GM11168 (cell line): ENCODE measurements at regions not wholly inside any gene's neighbourhood (a gene's known extent, or its start where the extent isn't known, plus 50 kb on each side); places are given as distances from the start of the nearest gene placed in this dataset.
"Not testable (repeated sequence)": the region's sequence is repeated elsewhere in the genome, so short reads cannot be mapped to it uniquely, and the experiment has no call there.

ENCODE experiments used
- in situ Hi-C: fragments of 300-500 bp; cut with MboI; formaldehyde crosslinking; loops from one replicate; pipeline ENCODE4 v1.12.0; 2022; ENCODE audit warnings: low sequenced_read_pairs; ENCODE audit not compliant: unreplicated experiment

DNA sequence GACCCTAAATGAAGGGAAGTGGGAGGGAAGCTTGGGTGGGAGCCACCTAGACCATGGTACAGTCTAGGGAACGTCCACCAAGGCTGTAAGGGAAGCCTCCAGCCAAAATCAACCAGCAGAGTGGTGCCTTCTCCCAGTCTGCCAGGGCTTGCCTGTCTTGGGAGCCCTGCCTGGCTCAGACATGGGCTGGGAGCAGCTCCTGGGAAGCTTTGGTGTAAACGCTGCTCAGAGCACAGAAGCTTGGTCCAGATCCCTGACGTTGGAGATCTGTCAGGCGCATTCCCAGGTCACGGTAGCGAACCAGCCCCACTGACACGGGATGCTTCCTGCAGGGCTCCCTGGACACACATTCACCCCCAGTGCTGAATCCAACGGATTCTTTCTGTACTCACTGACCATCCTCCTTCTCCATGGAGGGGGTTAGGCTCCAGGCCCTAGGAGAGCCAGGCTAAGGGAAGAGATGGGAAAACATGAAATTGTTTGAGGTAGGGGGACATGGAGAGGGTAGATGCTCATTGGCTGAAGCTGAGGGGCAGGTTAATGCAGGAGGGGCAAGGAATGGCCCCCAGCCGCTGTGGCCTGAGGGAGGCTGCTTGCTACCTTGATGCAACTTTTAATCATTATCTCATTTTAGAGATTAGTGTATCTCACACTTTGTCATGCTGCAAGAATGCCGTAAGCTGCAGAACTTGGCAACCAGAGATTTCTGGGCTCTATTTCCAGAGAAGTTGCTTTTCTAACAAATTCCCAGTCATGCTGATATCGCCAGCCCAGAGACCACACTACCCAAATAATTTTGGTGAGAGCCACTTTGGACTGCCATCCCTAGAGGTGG is 195.8 kb downstream of the UQCRFS1 start:
- in situ Hi-C loops: no loop called here

DNA sequence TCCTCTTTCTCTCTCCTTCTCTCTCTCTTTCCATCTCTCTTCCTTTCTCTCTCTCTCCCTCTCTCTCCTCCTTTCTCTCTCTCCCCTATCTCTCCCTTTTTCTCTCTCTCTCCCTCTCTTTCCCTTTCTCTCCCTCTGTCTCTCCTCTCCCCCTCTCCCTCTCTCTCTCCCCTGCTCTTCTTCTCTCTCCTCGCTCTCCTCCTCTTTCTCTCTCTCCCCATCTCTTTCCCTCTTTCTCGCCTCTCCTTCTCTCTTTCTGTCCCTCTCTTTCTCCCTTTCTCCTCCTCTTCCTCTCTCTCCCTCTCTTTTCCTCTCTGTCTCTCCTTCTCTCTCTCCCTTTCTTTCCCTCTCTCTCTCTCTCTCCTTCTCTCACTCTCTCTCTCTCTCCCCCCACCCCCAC is 196.6 kb downstream of the UQCRFS1 start:
- in situ Hi-C loops: no loop called here

- in situ Hi-C loops: no loop called here
Observed at GRCh38 chr19:29015569-29015968, 197.4 kb downstream of the UQCRFS1 start.

DNA sequence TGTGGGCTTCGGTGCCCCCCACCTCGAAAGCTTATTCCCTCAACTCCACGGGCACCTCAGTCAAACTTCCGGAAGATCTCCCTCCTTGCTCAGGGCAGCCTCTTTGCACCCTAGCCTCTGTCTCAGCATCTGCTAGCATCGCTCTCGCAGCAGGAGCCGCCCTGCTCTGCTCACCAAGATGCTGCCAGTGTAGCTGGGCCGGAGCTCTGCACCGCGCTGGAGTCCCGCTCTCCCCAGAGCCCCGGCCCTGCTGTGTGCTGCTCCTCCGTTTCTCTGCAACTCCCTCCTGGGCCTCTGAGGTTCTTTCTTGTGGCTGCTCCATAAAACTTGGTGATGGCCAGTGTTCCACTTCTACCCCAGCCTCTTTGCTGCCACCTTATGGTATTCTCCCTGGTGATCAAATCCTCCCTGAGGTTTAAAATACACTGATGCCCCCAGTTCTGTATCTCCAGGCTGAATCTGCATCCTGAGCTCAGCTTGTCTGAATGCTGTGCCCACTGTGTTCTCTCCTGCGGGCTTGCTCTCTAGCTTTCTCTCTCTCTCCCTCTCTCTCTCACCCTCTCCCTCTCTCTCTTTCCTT is 198.0 kb downstream of the UQCRFS1 start:
- in situ Hi-C loops: no loop called here

- in situ Hi-C loops: no loop called here
Observed at GRCh38 chr19:29013988-29014387, 199.0 kb downstream of the UQCRFS1 start.

DNA sequence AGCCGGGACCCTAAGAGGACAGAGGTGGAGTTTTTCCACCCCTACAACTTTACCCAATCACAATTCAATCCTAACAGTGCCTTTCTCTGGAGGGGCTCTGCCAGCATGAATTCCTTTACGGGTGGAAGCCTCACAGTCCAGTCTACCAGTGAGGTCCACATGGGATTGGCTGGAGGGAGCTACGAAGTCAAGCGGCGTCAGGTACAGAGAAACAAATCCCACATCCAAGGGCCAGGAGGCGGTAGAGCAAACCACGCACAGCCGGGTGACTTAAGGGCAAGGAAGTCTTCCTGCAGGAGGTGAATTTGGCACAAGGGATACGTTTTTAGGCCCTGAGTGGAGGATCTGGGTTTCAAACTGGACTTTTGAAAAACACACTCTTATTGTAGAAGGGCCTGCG is 199.6 kb downstream of the UQCRFS1 start:
- in situ Hi-C loops: no loop called here

DNA sequence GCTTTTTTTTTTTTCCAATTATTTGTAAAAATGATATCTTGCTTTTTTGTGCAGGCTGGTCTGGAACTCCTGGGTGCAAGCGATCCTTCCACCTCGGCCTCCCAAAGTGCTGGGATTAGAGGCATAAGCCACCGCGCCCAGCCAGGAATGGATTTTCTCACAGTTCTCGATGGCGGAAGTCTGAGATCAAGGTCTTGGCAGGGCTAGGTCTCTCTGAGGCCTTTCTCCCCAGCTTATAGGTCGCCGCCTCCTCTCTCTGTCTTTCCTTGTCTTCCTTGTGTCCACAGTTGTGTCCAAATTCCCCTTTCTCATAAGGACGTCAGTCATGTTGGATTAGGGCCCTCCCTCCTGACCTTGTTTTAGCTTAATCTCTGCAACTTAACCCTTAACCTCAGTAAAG is 200.5 kb downstream of the UQCRFS1 start:
- in situ Hi-C loops: no loop called here

DNA sequence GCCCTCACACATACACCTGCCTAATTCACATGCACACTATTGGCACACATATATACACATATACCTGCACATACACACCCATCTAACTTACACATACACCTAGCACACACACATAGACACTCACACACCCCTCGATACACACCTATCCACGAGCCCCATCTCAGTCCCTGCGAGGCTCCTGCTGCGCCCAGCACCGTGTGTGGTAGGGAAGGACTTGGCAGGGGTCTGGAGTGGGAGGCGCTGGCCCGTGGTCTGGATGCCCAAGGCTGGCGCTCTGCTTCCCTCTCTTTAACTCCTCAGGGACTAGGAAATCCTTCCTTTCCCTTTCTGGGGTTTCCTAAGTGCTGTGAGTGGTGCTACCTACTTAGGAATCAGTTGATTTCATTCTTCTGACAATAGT is 202.7 kb downstream of the UQCRFS1 start:
- in situ Hi-C loops: no loop called here

- in situ Hi-C loops: no loop called here
Observed at GRCh38 chr19:29006057-29006735, 206.8 kb downstream of the UQCRFS1 start.

DNA sequence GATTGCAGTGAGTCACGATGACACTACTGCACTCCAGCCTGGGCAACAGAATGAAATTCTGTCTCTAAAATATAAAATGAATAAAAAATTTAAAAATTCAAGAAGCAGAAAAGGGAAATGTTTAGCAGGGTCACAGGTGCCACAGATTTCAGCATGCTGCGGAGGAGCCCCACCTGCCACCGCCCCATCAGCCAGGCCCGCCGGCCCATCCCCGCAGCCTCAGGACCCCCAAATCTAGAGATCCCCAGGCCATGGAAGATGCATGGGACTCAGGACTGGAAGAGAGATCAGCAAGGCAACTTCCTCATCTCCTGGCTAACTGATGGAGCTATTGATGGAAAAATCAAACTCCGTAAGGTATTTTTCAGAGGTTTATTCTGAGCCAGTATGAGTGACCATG is 208.2 kb downstream of the UQCRFS1 start:
- in situ Hi-C loops: no loop called here

GRCh38 chr19:29003641-29004409 is 209.1 kb downstream of the UQCRFS1 start:
- in situ Hi-C loops: no loop called here

DNA sequence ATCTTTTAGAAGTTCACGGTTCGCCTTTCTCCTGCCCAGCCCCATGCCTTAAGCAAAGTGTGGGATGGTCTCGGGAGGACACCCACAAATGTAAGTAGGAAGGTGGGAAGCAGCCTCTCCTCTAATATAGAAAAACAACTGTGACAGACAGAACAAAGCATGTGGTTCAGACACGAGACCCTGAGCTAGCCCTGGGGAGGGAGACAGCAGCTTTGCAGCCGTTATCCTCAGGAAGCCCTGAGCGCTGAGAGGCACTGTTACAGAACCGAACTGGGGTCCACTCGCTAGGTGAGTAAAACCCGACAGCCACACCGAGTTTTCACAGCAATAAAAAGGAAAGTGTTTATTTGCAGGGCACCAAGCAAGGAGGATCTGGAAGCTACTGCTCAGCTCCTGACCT is 210.6 kb downstream of the UQCRFS1 start:
- in situ Hi-C loops: no loop called here

- in situ Hi-C loops: no loop called here
Observed at GRCh38 chr19:29001597-29002245, 211.2 kb downstream of the UQCRFS1 start.

- in situ Hi-C loops: no loop called here
Observed at GRCh38 chr19:29001141-29001581, 211.8 kb downstream of the UQCRFS1 start.

GRCh38 chr19:28999724-29000433 is 213.1 kb downstream of the UQCRFS1 start:
- in situ Hi-C loops: no loop called here

DNA sequence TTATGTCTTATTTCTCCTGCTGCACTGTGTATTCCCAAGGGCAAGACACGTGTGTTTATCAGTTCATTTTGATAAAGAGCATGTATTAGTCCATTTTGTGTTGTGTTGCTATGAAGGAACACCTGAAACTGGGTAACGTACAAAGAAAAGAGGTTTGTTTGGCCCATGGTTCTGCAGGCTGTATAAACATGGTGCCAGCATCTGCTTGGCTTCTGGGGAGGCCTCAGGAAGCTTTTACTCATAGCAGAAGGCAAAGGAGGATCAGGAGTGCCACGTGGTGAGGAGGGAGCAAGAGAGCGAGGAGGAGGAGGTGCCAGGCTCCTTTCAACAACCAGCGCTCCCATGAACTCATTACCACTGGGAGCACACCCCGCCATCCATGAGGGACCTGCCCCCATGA is 214.0 kb downstream of the UQCRFS1 start:
- in situ Hi-C loops: no loop called here

DNA sequence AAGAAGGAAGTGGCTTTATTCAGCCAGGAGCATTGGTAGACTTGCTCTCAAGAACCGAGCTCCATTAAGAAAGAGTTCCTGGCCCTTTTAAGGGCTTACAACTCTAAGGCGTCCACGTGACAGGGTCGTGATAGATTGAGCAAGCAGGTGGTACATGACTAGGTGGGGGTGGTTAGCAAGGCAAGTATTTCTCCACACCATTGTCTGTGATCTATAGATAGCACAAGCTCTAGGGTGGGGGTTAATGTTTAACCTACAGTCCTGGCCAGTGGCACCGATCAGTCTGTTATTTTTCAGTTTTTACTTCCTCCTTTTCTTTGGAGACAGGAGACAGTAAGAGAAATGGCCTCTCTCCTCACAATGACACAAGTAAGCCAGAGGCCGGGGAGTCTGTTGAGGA is 215.1 kb downstream of the UQCRFS1 start:
- in situ Hi-C loops: not testable (repeated sequence)

DNA sequence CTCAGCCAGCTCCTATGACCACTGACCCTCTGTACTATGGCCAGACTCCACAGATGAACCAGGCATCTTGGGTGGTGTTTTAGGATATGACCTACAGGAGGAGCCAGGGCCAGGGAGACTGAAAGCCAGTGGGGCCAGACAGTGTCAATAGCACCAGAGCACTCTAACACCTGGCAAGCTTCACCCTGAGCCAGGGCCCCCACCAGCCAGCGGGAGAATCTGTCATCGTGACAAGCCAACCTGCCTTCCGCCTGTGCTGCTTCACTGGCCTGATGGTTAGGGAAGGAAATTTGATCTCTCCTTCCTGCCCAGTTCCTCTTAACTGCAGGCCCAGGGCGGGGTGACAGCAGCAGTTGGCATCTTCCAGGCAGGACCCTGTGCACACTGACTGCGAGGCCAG is 222.4 kb downstream of the UQCRFS1 start:
- in situ Hi-C loops: no loop called here

DNA sequence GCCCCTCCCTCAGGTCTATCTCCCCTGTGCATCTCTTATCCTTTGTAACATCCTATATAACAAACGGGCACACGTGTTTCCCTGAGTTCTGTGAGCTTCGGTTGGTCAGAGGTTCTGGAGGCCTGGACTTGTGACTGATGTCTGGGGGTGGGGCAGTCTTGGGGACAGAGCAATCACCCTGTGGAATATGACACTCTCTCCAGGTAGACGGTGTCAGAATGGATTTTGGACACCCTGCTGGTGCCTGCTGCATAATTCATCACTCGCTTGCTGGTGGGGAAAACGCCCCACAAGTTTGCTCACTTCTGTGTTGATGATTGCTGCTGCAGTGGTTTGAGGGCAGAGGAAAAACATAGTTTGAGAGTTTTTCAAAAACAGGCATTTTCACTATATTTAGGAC is 223.2 kb downstream of the UQCRFS1 start:
- in situ Hi-C loops: no loop called here

DNA sequence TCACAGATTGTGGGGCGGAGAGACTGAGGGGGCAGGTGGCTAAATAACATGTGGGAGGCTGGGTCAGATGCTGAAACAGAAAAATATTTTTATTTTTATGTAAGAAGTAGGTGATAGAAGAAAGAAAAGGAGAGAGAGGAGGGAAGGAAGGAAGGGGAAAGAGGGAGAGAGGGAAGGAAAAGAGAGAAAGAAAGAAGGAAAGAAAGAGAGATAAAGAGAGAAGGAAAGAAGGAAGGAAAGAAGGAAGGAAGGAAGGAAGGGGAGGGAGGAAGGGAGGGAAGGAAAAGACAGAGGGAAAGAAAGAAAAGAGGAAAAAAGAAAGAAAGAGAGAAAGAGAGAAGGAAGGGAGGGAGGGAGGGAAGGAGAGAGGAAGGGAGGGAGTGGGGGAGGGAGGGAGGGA is 224.9 kb downstream of the UQCRFS1 start:
- in situ Hi-C loops: no loop called here
